ENCODE measurements at regions not wholly inside any gene's neighbourhood (a gene's known extent, or its start where the extent isn't known, plus 50 kb on each side); places are given as distances from the start of the nearest gene placed in this dataset.
"Not testable (repeated sequence)": the region's sequence is repeated elsewhere in the genome, so short reads cannot be mapped to it uniquely, and the experiment has no call there.

GRCh38 chr18:60019463-60019840 is 119.7 kb downstream of the PMAIP1 start:
- H3K27ac Mint-ChIP-seq (ENCODE audit: unreplicated experiment), result no peak overlapping the region

GRCh38 chr18:60018618-60019462 is 119.0 kb downstream of the PMAIP1 start:
- BruUV-seq (replicated peaks), result no TSS peak
- POLR2A ChIA-PET, result no interaction called here
- no peaks in the 10 kb centered on the region for H3K9me3 Mint-ChIP-seq (ENCODE audit: unreplicated experiment)

More at GRCh38 chr18:60019463-60019840, 119.7 kb downstream of the PMAIP1 start:
- Histone ChIP-seq H3K36me3 (ENCODE audit: control insufficient read depth, insufficient read depth, low read length) (no peaks in the 10 kb centered on the region), H3K9me3 (no peaks in the 10 kb centered on the region), H3K4me3 (ENCODE audit: low read depth, low read length) (no peak overlapping the region), H3K27me3 (replicated peaks; ENCODE audit: control insufficient read depth, insufficient read depth, low read length) (no peaks in the 10 kb centered on the region), H3K4me1 (no peaks in the 10 kb centered on the region)
- no peak for TF ChIP-seq CTCF (IDR thresholded peaks at IDR 0.05; ENCODE audit: insufficient read depth in 1 of 2, low read depth in 1 of 2, low read length in 1 of 2, severe bottlenecking in 1 of 2, unreplicated experiment in 1 of 2)
- ChIA-PET POLR2A (no interaction called here), CTCF (no interaction called here)
- no peaks in the 10 kb centered on the region for H3K27me3 Mint-ChIP-seq (ENCODE audit: insufficient read depth, unreplicated experiment)
- intact Hi-C loops (cut with micrococcal nuclease; ENCODE audit: unreplicated experiment), result no loop called here
- no peaks in the 10 kb centered on the region for H3K9me3 Mint-ChIP-seq (ENCODE audit: unreplicated experiment)
- BruUV-seq (replicated peaks), result no TSS peak
- DNase-seq, result no peak
- no peak overlapping the region for H3K4me3 Mint-ChIP-seq (ENCODE audit: unreplicated experiment)
- no peaks in the 10 kb centered on the region for H3K36me3 Mint-ChIP-seq (ENCODE audit: insufficient read depth, unreplicated experiment)
- H3K4me1 Mint-ChIP-seq (ENCODE audit: low read depth, unreplicated experiment), result no peaks in the 10 kb centered on the region

GRCh38 chr18:60018134-60018533 is 118.3 kb downstream of the PMAIP1 start:
- H3K4me1 Mint-ChIP-seq (ENCODE audit: low read depth, unreplicated experiment); H3K36me3 ChIP-seq (ENCODE audit: control insufficient read depth, insufficient read depth, low read length); H3K4me1 ChIP-seq; H3K4me3 ChIP-seq (ENCODE audit: low read depth, low read length); H3K9me3 Mint-ChIP-seq (ENCODE audit: unreplicated experiment); H3K27me3 Mint-ChIP-seq (ENCODE audit: insufficient read depth, unreplicated experiment); H3K4me3 Mint-ChIP-seq (ENCODE audit: unreplicated experiment); BruUV-seq (replicated peaks); DNase-seq; H3K36me3 Mint-ChIP-seq (ENCODE audit: insufficient read depth, unreplicated experiment); H3K27me3 ChIP-seq (replicated peaks; ENCODE audit: control insufficient read depth, insufficient read depth, low read length); H3K27ac Mint-ChIP-seq (ENCODE audit: unreplicated experiment); POLR2A ChIA-PET; intact Hi-C loops (cut with micrococcal nuclease; ENCODE audit: unreplicated experiment); H3K9me3 ChIP-seq; CTCF ChIA-PET: not testable (repeated sequence)

More at GRCh38 chr18:60018618-60019462, 119.0 kb downstream of the PMAIP1 start:
- Histone ChIP-seq H3K9me3 (no peaks in the 10 kb centered on the region), H3K27me3 (replicated peaks; ENCODE audit: control insufficient read depth, insufficient read depth, low read length) (no peaks in the 10 kb centered on the region), H3K4me3 (ENCODE audit: low read depth, low read length) (no peak overlapping the region), H3K36me3 (ENCODE audit: control insufficient read depth, insufficient read depth, low read length) (no peaks in the 10 kb centered on the region), H3K4me1 (no peaks in the 10 kb centered on the region)
- no peaks in the 10 kb centered on the region for H3K27me3 Mint-ChIP-seq (ENCODE audit: insufficient read depth, unreplicated experiment)
- H3K36me3 Mint-ChIP-seq (ENCODE audit: insufficient read depth, unreplicated experiment), result no peaks in the 10 kb centered on the region
- intact Hi-C loops (cut with micrococcal nuclease; ENCODE audit: unreplicated experiment), result no loop called here
- H3K4me1 Mint-ChIP-seq (ENCODE audit: low read depth, unreplicated experiment), result no peaks in the 10 kb centered on the region
- H3K27ac Mint-ChIP-seq (ENCODE audit: unreplicated experiment), result no peak overlapping the region
- CTCF ChIA-PET, result no interaction called here
- TF ChIP-seq CTCF (IDR thresholded peaks at IDR 0.05; ENCODE audit: insufficient read depth in 1 of 2, low read depth in 1 of 2, low read length in 1 of 2, severe bottlenecking in 1 of 2, unreplicated experiment in 1 of 2), result no peak
- no peak overlapping the region for H3K4me3 Mint-ChIP-seq (ENCODE audit: unreplicated experiment)
- no peak for DNase-seq

Measured in Caco-2 (cell line).